SK-N-SH treated with all-trans-retinoic acid at 6 μM for 48 hours (cell line): ENCODE measurements at regions not wholly inside any gene's neighbourhood (a gene's known extent, or its start where the extent isn't known, plus 50 kb on each side); places are given as distances from the start of the nearest gene placed in this dataset.

ENCODE experiments used
- ATAC-seq: fragments of 200-7000 bp; cut with Tn5 transposase; 3 replicates; pipeline ENCODE4 v1.9.1; 2020; ENCODE audit warnings: mild to moderate bottlenecking, moderate library complexity
- ARNTL ChIP-seq: fragments of 450-650 bp; formaldehyde crosslinking; IDR thresholded peaks from 2 replicates; pipeline ENCODE4 v1.5.0; 2020; ENCODE audit warnings: low read depth, mild to moderate bottlenecking, moderate library complexity, borderline replicate concordance
- BACH2 ChIP-seq: fragments of 250-450 bp; sonication (Bioruptor Pico); IDR thresholded peaks from 2 replicates; pipeline ENCODE4 v1.9.0; 2021; ENCODE audit warnings: mild to moderate bottlenecking, borderline replicate concordance
- CSDC2 ChIP-seq: fragments of 250-450 bp; sonication (Bioruptor Pico); IDR thresholded peaks from 2 replicates; pipeline ENCODE4 v1.5.0; 2020; ENCODE audit warnings: mild to moderate bottlenecking, moderate library complexity
- ESRRG ChIP-seq: fragments of 250-450 bp; sonication (Bioruptor Pico); IDR thresholded peaks from 2 replicates; pipeline ENCODE4 v1.6.1; 2021; ENCODE audit warnings: mild to moderate bottlenecking
- GLIS3 ChIP-seq: fragments of 250-450 bp; sonication (Bioruptor Pico); IDR thresholded peaks from 2 replicates; pipeline ENCODE4 v1.5.0; 2020; ENCODE audit warnings: mild to moderate bottlenecking, moderate library complexity
- ISL1 ChIP-seq: fragments of 250-450 bp; sonication (Bioruptor Pico); IDR thresholded peaks from 2 replicates; pipeline ENCODE4 v2.1.2; 2022; ENCODE audit warnings: mild to moderate bottlenecking, moderate library complexity
- OSR1 ChIP-seq: fragments of 250-450 bp; sonication (Bioruptor Pico); IDR thresholded peaks from 2 replicates; pipeline ENCODE4 v1.8.0; 2022; ENCODE audit warnings: moderate library complexity, mild to moderate bottlenecking, inconsistent platforms
- PPARA ChIP-seq: fragments of 250-450 bp; sonication (Bioruptor Pico); IDR thresholded peaks from 2 replicates; pipeline ENCODE4 v1.5.0; 2020; ENCODE audit warnings: mild to moderate bottlenecking, borderline replicate concordance
- RARB ChIP-seq: fragments of 250-450 bp; sonication (Bioruptor Pico); IDR thresholded peaks from 2 replicates; pipeline ENCODE4 v1.8.0; 2021; ENCODE audit warnings: mild to moderate bottlenecking, moderate library complexity
- SNAI2 ChIP-seq: fragments of 250-450 bp; sonication (Bioruptor Pico); IDR thresholded peaks from 2 replicates; pipeline ENCODE4 v1.5.0; 2020; ENCODE audit warnings: mild to moderate bottlenecking, moderate library complexity
- TCF4 ChIP-seq: fragments of 250-450 bp; sonication (Bioruptor Pico); IDR thresholded peaks from 2 replicates; pipeline ENCODE4 v1.8.0; 2021; ENCODE audit warnings: mild to moderate bottlenecking, moderate library complexity, borderline replicate concordance
- TOX ChIP-seq: fragments of 250-450 bp; sonication (Bioruptor Pico); IDR thresholded peaks from 2 replicates; pipeline ENCODE4 v1.8.0; 2021; ENCODE audit warnings: mild to moderate bottlenecking, moderate library complexity, borderline replicate concordance
- ZC3H10 ChIP-seq: fragments of 250-450 bp; sonication (Bioruptor Pico); IDR thresholded peaks from 2 replicates; pipeline ENCODE4 v1.5.1; 2021; ENCODE audit warnings: mild to moderate bottlenecking, moderate library complexity
- ZFP3 ChIP-seq: fragments of 250-450 bp; sonication (Bioruptor Pico); IDR thresholded peaks from 2 replicates; pipeline ENCODE4 v1.5.0; 2020; ENCODE audit warnings: mild to moderate bottlenecking, moderate library complexity
- ZFP30 ChIP-seq: fragments of 450-650 bp; formaldehyde crosslinking; IDR thresholded peaks from 2 replicates; pipeline ENCODE4 v1.5.0; 2022; ENCODE audit warnings: mild to moderate bottlenecking, moderate library complexity
- ZNF8 ChIP-seq: fragments of 450-650 bp; formaldehyde crosslinking; IDR thresholded peaks from 2 replicates; pipeline ENCODE4 v1.5.0; 2020; ENCODE audit warnings: mild to moderate bottlenecking, moderate library complexity
- TF ChIP-seq, protein P1 (sequence below): fragments of 250-450 bp; sonication (Bioruptor Pico); IDR thresholded peaks from 2 replicates; pipeline ENCODE4 v1.8.0; 2020; ENCODE audit warnings: mild to moderate bottlenecking, moderate library complexity, borderline replicate concordance
- TF ChIP-seq, protein P2 (sequence below): fragments of 250-450 bp; sonication (Bioruptor Pico); IDR thresholded peaks from 2 replicates; pipeline ENCODE4 v1.5.1; 2021; ENCODE audit warnings: mild to moderate bottlenecking, moderate library complexity
- TF ChIP-seq, protein P3 (sequence below): fragments of 250-450 bp; sonication (Bioruptor Pico); IDR thresholded peaks from 2 replicates; pipeline ENCODE4 v1.5.0; 2020; ENCODE audit warnings: mild to moderate bottlenecking, moderate library complexity
- TF ChIP-seq, protein P4 (sequence below): fragments of 250-450 bp; sonication (Bioruptor Pico); IDR thresholded peaks from 2 replicates; pipeline ENCODE4 v1.5.1; 2020; ENCODE audit warnings: low read depth, mild to moderate bottlenecking, moderate library complexity

- no peak for TF ChIP-seq ISL1 (CRISPR knock-in tag)
- TF ChIP-seq ZFP30 (CRISPR knock-in tag): no peak
- TF ChIP-seq, all 23 proteins: peak for 0
- no peak for ATAC-seq
These were observed 671.7 kb upstream of the PTBP2 start for GRCh38 chr1:96049759-96050409.

DNA sequence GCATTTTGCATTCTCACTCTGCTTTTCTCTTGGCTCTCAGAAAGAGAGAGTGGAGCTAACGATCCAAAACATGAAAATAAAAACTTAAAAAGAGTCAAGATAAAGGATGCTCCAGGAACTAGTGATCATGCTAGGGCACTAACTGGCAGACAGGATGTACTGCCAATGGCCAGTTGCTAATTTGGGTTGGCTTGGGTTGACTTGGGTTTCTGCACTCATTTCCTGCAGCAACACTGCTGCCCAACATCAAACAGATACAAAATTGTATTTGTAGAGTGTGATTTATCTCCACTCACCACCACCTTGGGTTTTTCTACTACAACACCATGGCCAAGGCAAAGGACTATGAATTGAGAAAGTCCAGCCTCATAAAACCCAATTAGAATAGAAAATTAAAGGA, 662.3 kb upstream of the PTBP2 start:
- ATAC-seq: no peak
- TF ChIP-seq SNAI2 (CRISPR knock-in tag): no peak
- TF ChIP-seq, protein P1, sequence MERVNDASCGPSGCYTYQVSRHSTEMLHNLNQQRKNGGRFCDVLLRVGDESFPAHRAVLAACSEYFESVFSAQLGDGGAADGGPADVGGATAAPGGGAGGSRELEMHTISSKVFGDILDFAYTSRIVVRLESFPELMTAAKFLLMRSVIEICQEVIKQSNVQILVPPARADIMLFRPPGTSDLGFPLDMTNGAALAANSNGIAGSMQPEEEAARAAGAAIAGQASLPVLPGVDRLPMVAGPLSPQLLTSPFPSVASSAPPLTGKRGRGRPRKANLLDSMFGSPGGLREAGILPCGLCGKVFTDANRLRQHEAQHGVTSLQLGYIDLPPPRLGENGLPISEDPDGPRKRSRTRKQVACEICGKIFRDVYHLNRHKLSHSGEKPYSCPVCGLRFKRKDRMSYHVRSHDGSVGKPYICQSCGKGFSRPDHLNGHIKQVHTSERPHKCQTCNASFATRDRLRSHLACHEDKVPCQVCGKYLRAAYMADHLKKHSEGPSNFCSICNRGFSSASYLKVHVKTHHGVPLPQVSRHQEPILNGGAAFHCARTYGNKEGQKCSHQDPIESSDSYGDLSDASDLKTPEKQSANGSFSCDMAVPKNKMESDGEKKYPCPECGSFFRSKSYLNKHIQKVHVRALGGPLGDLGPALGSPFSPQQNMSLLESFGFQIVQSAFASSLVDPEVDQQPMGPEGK (CRISPR knock-in tag): no peak
- TF ChIP-seq PPARA: no peak
- no peak for TF ChIP-seq ZC3H10
- no peak for TF ChIP-seq TOX (CRISPR knock-in tag)
- no peak for TF ChIP-seq OSR1 (CRISPR knock-in tag)
- TF ChIP-seq TCF4 (CRISPR knock-in tag): no peak
- TF ChIP-seq ZNF8 (CRISPR knock-in tag): no peak
- TF ChIP-seq, protein P2, sequence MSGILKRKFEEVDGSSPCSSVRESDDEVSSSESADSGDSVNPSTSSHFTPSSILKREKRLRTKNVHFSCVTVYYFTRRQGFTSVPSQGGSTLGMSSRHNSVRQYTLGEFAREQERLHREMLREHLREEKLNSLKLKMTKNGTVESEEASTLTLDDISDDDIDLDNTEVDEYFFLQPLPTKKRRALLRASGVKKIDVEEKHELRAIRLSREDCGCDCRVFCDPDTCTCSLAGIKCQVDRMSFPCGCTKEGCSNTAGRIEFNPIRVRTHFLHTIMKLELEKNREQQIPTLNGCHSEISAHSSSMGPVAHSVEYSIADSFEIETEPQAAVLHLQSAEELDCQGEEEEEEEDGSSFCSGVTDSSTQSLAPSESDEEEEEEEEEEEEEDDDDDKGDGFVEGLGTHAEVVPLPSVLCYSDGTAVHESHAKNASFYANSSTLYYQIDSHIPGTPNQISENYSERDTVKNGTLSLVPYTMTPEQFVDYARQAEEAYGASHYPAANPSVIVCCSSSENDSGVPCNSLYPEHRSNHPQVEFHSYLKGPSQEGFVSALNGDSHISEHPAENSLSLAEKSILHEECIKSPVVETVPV (CRISPR knock-in tag): no peak
- no peak for TF ChIP-seq ESRRG (CRISPR knock-in tag)
- no peak for TF ChIP-seq CSDC2
- TF ChIP-seq ISL1 (CRISPR knock-in tag): no peak
- TF ChIP-seq RARB (CRISPR knock-in tag): no peak
- TF ChIP-seq GLIS3: no peak
- TF ChIP-seq, protein P3, sequence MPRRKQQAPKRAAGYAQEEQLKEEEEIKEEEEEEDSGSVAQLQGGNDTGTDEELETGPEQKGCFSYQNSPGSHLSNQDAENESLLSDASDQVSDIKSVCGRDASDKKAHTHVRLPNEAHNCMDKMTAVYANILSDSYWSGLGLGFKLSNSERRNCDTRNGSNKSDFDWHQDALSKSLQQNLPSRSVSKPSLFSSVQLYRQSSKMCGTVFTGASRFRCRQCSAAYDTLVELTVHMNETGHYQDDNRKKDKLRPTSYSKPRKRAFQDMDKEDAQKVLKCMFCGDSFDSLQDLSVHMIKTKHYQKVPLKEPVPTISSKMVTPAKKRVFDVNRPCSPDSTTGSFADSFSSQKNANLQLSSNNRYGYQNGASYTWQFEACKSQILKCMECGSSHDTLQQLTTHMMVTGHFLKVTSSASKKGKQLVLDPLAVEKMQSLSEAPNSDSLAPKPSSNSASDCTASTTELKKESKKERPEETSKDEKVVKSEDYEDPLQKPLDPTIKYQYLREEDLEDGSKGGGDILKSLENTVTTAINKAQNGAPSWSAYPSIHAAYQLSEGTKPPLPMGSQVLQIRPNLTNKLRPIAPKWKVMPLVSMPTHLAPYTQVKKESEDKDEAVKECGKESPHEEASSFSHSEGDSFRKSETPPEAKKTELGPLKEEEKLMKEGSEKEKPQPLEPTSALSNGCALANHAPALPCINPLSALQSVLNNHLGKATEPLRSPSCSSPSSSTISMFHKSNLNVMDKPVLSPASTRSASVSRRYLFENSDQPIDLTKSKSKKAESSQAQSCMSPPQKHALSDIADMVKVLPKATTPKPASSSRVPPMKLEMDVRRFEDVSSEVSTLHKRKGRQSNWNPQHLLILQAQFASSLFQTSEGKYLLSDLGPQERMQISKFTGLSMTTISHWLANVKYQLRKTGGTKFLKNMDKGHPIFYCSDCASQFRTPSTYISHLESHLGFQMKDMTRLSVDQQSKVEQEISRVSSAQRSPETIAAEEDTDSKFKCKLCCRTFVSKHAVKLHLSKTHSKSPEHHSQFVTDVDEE (CRISPR knock-in tag): no peak; the same call in 1 of the 2 replicates
- TF ChIP-seq ARNTL: no peak
- TF ChIP-seq BACH2 (CRISPR knock-in tag): no peak
- TF ChIP-seq ZFP30 (CRISPR knock-in tag): no peak
- TF ChIP-seq ZFP3: no peak

DNA sequence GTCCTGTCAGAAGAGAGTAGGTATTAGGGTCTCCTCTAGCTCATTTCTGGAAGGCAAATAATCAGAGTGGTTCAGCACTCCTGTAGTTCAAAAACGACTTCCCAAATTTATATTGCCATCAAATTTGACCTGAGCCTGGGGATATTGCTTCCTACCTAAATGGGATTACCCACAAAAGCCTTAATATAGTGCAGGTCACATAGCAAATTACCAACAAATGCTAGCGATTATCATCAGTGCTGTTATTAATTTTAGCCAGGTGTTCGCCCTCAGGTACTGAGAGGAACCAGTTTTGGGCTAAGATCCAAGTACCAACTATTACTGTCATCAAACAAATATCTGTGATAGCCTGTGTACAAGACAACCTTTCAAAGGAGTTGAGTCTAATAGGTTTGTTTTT, 661.8 kb upstream of the PTBP2 start:
- TF ChIP-seq OSR1 (CRISPR knock-in tag): no peak
- TF ChIP-seq, protein P4, sequence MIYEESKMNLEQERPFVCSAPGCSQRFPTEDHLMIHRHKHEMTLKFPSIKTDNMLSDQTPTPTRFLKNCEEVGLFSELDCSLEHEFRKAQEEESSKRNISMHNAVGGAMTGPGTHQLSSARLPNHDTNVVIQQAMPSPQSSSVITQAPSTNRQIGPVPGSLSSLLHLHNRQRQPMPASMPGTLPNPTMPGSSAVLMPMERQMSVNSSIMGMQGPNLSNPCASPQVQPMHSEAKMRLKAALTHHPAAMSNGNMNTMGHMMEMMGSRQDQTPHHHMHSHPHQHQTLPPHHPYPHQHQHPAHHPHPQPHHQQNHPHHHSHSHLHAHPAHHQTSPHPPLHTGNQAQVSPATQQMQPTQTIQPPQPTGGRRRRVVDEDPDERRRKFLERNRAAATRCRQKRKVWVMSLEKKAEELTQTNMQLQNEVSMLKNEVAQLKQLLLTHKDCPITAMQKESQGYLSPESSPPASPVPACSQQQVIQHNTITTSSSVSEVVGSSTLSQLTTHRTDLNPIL (CRISPR knock-in tag): no peak
- no peak for TF ChIP-seq RARB (CRISPR knock-in tag)
- no peak for TF ChIP-seq ZFP30 (CRISPR knock-in tag)
- TF ChIP-seq ARNTL: no peak
- TF ChIP-seq GLIS3: 0 out of 2 replicates have a peak, but pooled peaks have one; percentile 50
- no peak for TF ChIP-seq CSDC2
- TF ChIP-seq, protein P3 (CRISPR knock-in tag): peak; percentile 79
- TF ChIP-seq PPARA: peak; percentile 70; the same call in 1 of the 2 replicates
- TF ChIP-seq TCF4 (CRISPR knock-in tag): peak; percentile 92; the same call in 1 of the 2 replicates
- no peak; the same call in 2 of the 3 replicates for ATAC-seq
